Choroid plexus epithelial cell (primary cell): ENCODE measurements at regions not wholly inside any gene's neighbourhood (a gene's known extent, or its start where the extent isn't known, plus 50 kb on each side); places are given as distances from the start of the nearest gene placed in this dataset.
"Not testable (repeated sequence)": the region's sequence is repeated elsewhere in the genome, so short reads cannot be mapped to it uniquely, and the experiment has no call there.

Experiments used
- DNase-seq: peaks from one replicate; pipeline ENCODE4 v3.0.0-alpha.2; 2010; ENCODE audit warnings: low read depth
- H3K4me3 ChIP-seq: 2 replicates; pipeline ENCODE4 v1.5.1; 2011; ENCODE audit warnings: low read depth, mild to moderate bottlenecking, control low read depth, low read length, moderate library complexity
- TF ChIP-seq, protein P1 (sequence below): conservative IDR thresholded peaks from 2 replicates; pipeline ENCODE4 v1.5.1; 2011; ENCODE audit warnings: low read depth, mild to moderate bottlenecking, control low read depth, inconsistent platforms, low read length, moderate library complexity

DNA sequence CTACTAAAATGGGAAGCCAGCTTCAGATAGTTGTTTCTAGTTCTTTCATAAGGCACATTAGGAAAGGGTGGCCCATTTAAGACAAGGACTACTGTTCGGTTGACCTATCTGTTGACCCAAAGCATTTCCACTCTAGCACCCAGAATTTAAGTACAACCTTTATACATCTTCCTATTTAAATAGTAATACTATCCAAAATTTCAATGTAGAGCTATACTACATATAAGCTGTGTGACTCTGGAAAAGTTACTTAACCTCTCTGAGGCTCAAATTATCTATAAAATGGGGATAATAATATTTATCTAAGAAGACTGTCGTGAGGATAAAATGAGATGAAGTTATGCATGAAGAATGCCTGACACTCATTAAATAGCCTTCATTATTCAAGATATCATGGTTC, 82.0 kb upstream of the TMEM164 start:
- DNase-seq = no peak
- TF ChIP-seq, protein P1, sequence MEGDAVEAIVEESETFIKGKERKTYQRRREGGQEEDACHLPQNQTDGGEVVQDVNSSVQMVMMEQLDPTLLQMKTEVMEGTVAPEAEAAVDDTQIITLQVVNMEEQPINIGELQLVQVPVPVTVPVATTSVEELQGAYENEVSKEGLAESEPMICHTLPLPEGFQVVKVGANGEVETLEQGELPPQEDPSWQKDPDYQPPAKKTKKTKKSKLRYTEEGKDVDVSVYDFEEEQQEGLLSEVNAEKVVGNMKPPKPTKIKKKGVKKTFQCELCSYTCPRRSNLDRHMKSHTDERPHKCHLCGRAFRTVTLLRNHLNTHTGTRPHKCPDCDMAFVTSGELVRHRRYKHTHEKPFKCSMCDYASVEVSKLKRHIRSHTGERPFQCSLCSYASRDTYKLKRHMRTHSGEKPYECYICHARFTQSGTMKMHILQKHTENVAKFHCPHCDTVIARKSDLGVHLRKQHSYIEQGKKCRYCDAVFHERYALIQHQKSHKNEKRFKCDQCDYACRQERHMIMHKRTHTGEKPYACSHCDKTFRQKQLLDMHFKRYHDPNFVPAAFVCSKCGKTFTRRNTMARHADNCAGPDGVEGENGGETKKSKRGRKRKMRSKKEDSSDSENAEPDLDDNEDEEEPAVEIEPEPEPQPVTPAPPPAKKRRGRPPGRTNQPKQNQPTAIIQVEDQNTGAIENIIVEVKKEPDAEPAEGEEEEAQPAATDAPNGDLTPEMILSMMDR = no peak
- H3K4me3 ChIP-seq = no peak overlapping the region

DNA sequence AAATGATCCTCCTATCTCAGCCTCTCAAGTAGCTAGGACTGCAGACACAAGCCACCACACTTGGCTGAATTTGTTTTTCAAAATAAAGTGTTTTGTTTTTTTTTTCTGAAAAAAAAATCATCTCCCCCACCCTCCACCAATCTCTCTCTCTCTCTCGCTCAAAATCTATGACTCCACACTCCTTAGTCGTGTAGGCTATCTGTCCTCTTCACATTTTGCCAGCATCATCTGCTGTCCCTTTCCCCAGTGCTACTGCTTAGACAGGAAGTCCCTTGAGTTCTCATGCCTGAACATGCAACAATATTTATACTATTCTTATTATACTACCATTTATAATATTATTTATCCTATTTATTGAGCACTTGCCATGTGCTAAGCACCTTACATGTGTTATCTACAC, 80.7 kb upstream of the TMEM164 start:
- no peak overlapping the region for H3K4me3 ChIP-seq
- TF ChIP-seq, protein P1 = no peak
- DNase-seq = no peak

DNA sequence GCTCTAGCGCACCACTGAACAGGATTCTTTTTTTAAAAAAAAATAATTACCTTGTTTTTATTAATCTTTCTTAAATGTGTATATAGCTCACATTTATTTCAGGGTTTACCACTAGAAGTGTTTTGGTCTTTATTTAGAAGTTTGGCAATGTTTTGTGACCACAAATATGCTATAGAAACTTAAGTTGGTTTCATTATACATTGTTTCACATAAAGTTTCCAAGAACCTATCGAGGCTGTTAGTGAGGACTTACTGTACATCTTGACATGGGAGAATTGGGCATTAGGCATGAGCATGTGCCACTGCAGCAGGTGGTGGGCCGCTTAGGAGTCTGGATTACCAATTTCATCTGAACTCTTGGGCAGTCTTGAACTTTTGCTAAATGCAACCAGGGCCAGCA, 77.9 kb upstream of the TMEM164 start:
- not testable (repeated sequence) for H3K4me3 ChIP-seq, DNase-seq

DNA sequence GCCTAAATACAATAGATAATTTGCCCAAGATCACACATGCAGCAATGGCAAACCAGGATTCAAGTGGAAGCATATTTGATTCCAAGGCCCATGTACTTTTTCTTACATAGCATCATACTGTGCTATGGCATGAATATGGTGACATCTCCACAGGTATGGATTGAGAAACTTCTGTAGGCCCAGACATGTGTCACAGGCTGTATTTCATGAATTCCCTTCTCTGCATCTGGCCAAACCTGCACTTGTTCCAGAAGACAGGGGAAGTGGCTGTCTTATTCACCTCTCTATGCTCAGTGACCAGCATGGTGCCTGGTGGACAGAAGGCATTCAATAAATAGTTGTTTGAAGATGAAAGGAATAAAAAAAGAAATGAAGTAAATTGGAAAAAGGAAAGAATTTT, 77.3 kb upstream of the TMEM164 start:
- TF ChIP-seq, protein P1 = no peak
- H3K4me3 ChIP-seq = no peak overlapping the region
- no peak for DNase-seq

DNA sequence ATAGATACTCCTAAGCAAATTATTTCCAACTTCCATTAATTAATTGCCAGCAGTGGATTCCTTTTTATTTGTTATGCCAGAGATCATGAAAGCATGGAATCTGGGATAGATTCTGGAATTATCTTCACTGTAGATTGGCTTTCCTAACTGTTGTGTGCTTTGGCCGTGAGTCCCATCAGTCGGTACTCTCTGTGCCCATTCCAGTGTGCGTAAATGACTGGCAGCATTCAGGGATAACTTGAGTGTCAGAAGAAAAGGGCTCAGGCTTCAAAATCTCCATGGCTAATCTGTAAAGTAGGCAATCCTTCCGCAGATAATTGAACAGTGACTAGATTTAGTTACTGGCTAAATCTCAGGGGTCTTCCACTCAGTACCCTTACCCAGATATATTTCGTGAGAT, 76.8 kb upstream of the TMEM164 start:
- TF ChIP-seq, protein P1 = no peak
- no peak for DNase-seq
- H3K4me3 ChIP-seq = no peak overlapping the region

DNA sequence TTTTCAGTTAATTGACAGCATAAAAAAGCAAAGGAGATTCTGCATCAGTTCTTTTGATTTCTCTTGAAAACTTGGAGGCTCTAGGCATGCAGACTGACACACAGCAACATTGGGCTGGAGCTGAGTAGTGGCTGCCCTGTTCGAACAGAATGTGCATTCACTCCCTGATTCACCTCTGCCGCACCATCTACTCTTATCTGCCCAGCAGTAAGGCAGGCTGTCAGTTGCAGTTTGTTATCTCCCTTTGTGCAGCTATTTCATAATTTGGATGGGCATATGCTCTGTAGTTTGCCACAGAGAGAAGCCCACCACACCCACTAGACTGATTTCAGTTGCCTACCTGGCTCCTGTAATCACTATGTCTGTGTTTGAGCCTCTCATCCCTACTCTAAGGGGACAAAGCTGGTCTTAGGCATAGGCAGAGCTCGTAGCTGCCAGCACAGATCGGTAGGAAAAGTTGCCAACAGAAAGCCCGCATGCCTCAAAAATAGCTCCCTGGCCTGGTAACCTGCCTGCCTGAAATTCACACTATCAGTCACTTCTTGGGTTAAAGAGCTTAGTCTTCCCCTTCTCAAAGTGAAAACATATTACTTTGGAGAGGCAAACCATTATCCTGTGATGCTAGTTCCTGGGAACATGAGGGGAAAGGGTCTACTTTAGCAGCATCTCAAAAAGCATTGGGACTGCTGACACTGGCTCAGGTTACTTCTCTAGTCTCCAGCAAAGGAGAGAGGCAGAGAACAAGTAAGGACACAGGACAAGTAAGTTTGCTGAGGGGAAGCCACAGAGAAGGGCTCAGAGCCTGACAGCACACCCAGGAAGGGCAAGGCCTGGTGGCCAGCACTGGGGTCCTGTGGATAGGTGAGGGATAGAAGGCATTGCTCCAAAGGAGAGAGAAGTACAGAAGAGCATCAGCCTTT, 75.9 kb upstream of the TMEM164 start:
- TF ChIP-seq, protein P1 = no peak
- no peak for DNase-seq
- no peak overlapping the region for H3K4me3 ChIP-seq

DNA sequence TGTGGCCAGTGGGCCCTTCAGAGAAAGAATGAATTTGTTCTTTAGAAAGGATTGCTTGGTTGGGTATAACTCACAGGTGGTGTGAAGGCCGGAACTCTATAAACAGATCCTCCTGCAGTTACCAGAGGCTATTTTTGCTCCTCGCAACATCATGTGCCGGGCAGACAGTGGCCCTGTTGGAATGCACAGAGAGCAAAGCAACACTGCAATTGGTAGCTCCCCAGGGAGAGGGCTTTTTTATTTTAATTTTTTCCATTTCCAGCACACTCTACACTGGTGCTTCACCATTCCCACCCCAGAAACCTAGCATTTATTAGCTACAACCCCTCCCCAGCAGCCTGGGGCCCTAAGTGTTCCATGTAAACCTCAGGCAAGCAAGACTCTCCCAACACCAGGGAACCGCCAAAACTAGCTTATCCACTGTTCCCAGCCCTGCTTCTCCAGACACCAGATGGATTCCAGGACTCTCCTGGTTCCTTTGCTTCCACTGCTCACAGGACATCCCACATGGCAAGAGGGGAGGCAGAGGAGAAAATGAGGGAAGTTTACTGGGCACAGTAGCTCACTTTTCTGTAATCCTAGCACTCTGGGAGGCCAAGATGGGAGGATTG, 75.1 kb upstream of the TMEM164 start:
- TF ChIP-seq, protein P1 = no peak
- DNase-seq = peak; percentile 15
- H3K4me3 ChIP-seq = no peak overlapping the region
